Endothelial cell (in vitro differentiated cells): ENCODE measurements at regions not wholly inside any gene's neighbourhood (a gene's known extent, or its start where the extent isn't known, plus 50 kb on each side); places are given as distances from the start of the nearest gene placed in this dataset.
"Not testable (repeated sequence)": the region's sequence is repeated elsewhere in the genome, so short reads cannot be mapped to it uniquely, and the experiment has no call there.

ENCODE experiments used
- DNase-seq: peaks from one replicate; pipeline ENCODE4 v3.0.0; 2021; ENCODE audit warnings: low spot score
- H3K27ac Mint-ChIP-seq: one replicate; pipeline ENCODE4 v1.8.0; 2021; ENCODE audit warnings: mixed read lengths, inconsistent platforms; ENCODE audit not compliant: unreplicated experiment
- H3K27me3 Mint-ChIP-seq: one replicate; pipeline ENCODE4 v1.8.0; 2021; ENCODE audit warnings: mild to moderate bottlenecking, moderate library complexity, mixed read lengths, inconsistent platforms; ENCODE audit not compliant: unreplicated experiment
- H3K36me3 Mint-ChIP-seq: one replicate; pipeline ENCODE4 v1.8.0; 2021; ENCODE audit warnings: mild to moderate bottlenecking, low read depth, mixed read lengths, inconsistent platforms; ENCODE audit not compliant: unreplicated experiment
- H3K4me1 Mint-ChIP-seq: one replicate; pipeline ENCODE4 v1.8.0; 2021; ENCODE audit warnings: mild to moderate bottlenecking, mixed read lengths, inconsistent platforms; ENCODE audit not compliant: unreplicated experiment
- H3K4me3 Mint-ChIP-seq: one replicate; pipeline ENCODE4 v1.8.0; 2021; ENCODE audit warnings: mild to moderate bottlenecking, mixed read lengths, inconsistent platforms; ENCODE audit not compliant: unreplicated experiment
- H3K9me3 Mint-ChIP-seq: one replicate; pipeline ENCODE4 v1.8.0; 2021; ENCODE audit warnings: mixed read lengths, inconsistent platforms; ENCODE audit not compliant: unreplicated experiment
- TF ChIP-seq, protein P1 (sequence below): fragments of 200-600 bp; sonication (generic); IDR thresholded peaks from one replicate; pipeline ENCODE4 v1.5.0; 2021; ENCODE audit warnings: antibody characterized with exemption; ENCODE audit not compliant: unreplicated experiment

DNA sequence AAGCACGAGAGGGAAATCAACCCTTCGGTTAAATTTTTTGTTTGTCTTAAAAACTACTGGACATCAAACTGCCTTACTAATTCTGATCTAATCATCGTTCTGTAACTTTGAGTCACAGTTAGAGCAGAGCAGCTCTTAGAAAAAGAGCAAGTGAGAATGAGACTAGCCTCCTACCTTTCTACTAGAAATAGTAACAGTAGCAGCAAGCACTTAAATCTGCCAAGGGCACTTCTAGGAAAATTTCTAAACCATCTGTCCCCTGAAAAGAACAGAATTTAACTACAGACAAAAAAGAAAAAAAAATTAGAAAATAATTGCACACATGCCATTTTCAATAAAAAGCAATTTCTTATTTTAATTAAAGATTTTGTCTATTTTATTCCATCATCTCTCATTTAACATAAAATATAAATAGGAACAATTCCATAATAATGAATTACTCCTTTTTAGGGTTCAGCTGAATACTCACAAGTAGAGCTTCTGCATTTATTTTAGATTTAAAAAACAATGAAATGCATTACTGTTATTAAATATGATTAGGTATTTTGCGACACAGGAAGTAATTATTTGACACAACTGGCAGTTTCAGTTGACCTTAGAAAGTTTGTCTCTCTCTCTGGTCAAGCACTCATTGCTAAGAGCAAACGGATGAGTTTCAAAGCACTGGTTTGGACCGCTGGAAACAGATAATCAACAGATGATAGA lies 250.8 kb upstream of the SOX9 start:
- no peak overlapping the region for H3K4me3 Mint-ChIP-seq
- H3K27ac Mint-ChIP-seq = no peak overlapping the region
- peaks cover 4% of the 10 kb centered on the region for H3K4me1 Mint-ChIP-seq
- no peak for DNase-seq
- H3K36me3 Mint-ChIP-seq = no peaks in the 10 kb centered on the region
- H3K27me3 Mint-ChIP-seq = no peaks in the 10 kb centered on the region
- H3K9me3 Mint-ChIP-seq = no peaks in the 10 kb centered on the region
- TF ChIP-seq, protein P1, sequence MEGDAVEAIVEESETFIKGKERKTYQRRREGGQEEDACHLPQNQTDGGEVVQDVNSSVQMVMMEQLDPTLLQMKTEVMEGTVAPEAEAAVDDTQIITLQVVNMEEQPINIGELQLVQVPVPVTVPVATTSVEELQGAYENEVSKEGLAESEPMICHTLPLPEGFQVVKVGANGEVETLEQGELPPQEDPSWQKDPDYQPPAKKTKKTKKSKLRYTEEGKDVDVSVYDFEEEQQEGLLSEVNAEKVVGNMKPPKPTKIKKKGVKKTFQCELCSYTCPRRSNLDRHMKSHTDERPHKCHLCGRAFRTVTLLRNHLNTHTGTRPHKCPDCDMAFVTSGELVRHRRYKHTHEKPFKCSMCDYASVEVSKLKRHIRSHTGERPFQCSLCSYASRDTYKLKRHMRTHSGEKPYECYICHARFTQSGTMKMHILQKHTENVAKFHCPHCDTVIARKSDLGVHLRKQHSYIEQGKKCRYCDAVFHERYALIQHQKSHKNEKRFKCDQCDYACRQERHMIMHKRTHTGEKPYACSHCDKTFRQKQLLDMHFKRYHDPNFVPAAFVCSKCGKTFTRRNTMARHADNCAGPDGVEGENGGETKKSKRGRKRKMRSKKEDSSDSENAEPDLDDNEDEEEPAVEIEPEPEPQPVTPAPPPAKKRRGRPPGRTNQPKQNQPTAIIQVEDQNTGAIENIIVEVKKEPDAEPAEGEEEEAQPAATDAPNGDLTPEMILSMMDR = no peak

DNA sequence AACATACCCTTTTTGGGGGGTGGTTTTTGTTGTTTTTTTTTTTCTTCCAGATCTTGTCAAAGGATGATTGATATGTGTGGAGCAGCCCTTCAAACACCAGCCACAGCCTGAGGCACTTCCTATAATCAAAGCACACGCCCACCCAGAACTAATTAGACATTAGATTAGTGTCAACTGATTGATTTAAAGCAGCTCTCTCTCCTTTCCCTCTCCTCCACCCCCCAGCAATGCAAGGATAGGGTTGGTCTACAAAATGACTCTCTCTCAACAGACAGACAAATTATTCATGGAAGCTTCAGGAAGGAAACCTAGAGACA lies 250.3 kb upstream of the SOX9 start:
- Mint-ChIP-seq H3K9me3 (no peaks in the 10 kb centered on the region), H3K4me3 (no peak overlapping the region), H3K27me3 (no peaks in the 10 kb centered on the region), H3K27ac (no peak overlapping the region), H3K36me3 (no peaks in the 10 kb centered on the region), H3K4me1 (peaks cover 4% of the 10 kb centered on the region)
- TF ChIP-seq, protein P1 = no peak
- no peak for DNase-seq

DNA sequence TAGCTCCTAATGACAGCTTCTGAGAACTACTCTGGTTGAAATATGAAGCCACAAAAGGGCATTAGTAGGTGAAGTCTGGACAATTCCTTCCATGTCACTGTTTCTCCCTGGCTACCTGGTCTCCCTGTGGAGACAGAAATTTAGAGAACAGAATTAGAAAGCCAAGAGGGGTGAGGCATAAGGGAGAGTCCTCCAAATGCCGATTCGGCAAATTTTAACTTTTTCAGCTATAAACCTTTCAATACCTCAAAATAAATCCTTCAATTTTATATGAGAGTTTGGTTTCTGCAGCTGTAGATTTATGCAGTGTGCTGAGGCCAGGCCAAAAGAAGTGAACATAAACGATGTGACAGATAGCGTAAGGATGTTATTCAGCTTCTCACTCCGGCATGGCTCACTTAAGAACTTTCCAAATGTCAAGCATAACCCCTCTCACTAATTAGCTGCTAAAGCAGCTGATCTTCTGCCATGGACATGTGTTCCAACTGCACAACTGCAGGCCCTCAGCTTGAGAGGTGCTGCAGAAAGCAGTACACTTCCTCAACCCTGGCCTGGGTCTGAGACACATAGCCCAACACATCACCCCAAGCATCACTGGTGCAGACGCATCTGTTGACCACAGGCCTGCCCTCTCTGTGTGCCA lies 247.9 kb upstream of the SOX9 start:
- H3K27me3 Mint-ChIP-seq = no peaks in the 10 kb centered on the region

DNA sequence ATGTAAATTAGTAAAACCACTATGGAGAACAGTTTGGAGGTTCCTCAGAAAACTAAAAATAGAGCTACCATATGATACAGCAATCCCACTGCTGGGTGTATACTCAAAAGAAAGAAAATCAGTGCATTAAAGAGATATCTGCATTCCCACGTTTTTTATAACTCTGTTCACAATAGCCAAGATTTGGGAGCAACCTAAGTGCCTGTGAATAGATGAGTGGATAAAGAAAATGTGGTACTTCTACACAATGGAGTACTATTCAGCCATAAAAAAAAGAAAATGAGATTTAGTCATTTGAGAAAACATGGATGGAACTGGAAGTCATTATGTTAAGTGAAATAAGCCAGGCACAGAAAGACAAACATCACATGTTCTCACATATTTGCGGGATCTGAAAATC lies 246.0 kb upstream of the SOX9 start:
- not testable (repeated sequence) for DNase-seq, H3K27ac Mint-ChIP-seq, H3K9me3 Mint-ChIP-seq, H3K4me1 Mint-ChIP-seq, H3K4me3 Mint-ChIP-seq, H3K27me3 Mint-ChIP-seq, H3K36me3 Mint-ChIP-seq

More for the DNA sequence above, 247.9 kb upstream of the SOX9 start:
- TF ChIP-seq, protein P1 = no peak
- H3K36me3 Mint-ChIP-seq = no peaks in the 10 kb centered on the region
- no peak overlapping the region for H3K27ac Mint-ChIP-seq
- no peaks in the 10 kb centered on the region for H3K9me3 Mint-ChIP-seq
- DNase-seq = no peak
- peaks cover 4% of the 10 kb centered on the region for H3K4me1 Mint-ChIP-seq
- no peak overlapping the region for H3K4me3 Mint-ChIP-seq

DNA sequence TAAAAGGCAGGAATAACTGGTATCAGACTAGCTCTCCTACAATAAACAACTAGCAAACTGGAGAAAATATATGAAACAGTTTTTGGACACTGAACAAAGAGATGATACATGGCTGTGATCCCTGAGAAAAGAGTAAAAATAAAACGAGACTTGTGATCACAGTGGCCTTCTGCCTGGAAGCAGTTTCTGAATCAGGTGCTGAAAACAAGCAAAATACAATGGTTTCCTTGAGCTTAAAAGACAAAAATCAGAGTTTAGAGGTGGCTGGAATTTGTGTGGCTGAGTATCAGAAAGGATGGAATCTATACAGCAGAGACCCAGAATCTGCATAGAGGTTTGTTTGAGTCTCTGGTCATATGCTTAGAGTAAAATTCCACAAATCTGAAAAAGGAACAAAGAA lies 242.5 kb upstream of the SOX9 start:
- Mint-ChIP-seq H3K27ac (no peak overlapping the region), H3K4me3 (no peak overlapping the region), H3K27me3 (no peaks in the 10 kb centered on the region), H3K9me3 (no peaks in the 10 kb centered on the region), H3K36me3 (no peaks in the 10 kb centered on the region), H3K4me1 (no peaks in the 10 kb centered on the region)
- TF ChIP-seq, protein P1 = no peak
- no peak for DNase-seq
